Activated B cell treated with CpG ODN at 0.5 μM for 24 hours (primary cell): ENCODE measurements at regions not wholly inside any gene's neighbourhood (a gene's known extent, or its start where the extent isn't known, plus 50 kb on each side); places are given as distances from the start of the nearest gene placed in this dataset.

ENCODE experiments used
- ATAC-seq: fragments of 200-7000 bp; cut with Tn5 transposase; one replicate; pipeline ENCODE4 v1.10.0; 2021; ENCODE audit warnings: low read depth, mild to moderate bottlenecking, moderate library complexity
- CTCF ChIA-PET: fragments of 350-600 bp; sonication (Branson Sonifier 250); formaldehyde crosslinking; loops from one replicate; lab custom pipeline; 2021; ENCODE audit warnings: antibody characterized with exemption; lab: Charles Lee
- POLR2A ChIA-PET: fragments of 350-600 bp; sonication (Branson Sonifier 250); formaldehyde crosslinking; loops from one replicate; lab custom pipeline; 2021; ENCODE audit warnings: antibody characterized with exemption; lab: Charles Lee
- DNase-seq: peaks from one replicate; pipeline ENCODE4 v3.0.0; 2022
- H3K27ac Mint-ChIP-seq: one replicate; pipeline ENCODE4 v1.8.0; 2020; ENCODE audit warnings: mixed read lengths
- H3K27me3 Mint-ChIP-seq: one replicate; pipeline ENCODE4 v1.8.0; 2021; ENCODE audit warnings: mixed read lengths
- H3K36me3 Mint-ChIP-seq: one replicate; pipeline ENCODE4 v1.8.0; 2021; ENCODE audit warnings: low read depth, mixed read lengths
- H3K4me1 Mint-ChIP-seq: one replicate; pipeline ENCODE4 v1.8.0; 2021; ENCODE audit warnings: mixed read lengths
- H3K4me3 Mint-ChIP-seq: one replicate; pipeline ENCODE4 v1.8.0; 2020; ENCODE audit warnings: mild to moderate bottlenecking, mixed read lengths
- H3K9me3 Mint-ChIP-seq: one replicate; pipeline ENCODE4 v1.8.0; 2020; ENCODE audit warnings: mixed read lengths
- intact Hi-C: fragments of 100-400 bp; cut with micrococcal nuclease; formaldehyde crosslinking; loops from one replicate; pipeline ENCODE4 v1.15.1; 2024
- TF ChIP-seq, protein P1 (sequence below): fragments of 200-600 bp; IDR thresholded peaks from one replicate; pipeline ENCODE4 v1.8.0; 2022; ENCODE audit warnings: antibody characterized with exemption, mild to moderate bottlenecking

DNA sequence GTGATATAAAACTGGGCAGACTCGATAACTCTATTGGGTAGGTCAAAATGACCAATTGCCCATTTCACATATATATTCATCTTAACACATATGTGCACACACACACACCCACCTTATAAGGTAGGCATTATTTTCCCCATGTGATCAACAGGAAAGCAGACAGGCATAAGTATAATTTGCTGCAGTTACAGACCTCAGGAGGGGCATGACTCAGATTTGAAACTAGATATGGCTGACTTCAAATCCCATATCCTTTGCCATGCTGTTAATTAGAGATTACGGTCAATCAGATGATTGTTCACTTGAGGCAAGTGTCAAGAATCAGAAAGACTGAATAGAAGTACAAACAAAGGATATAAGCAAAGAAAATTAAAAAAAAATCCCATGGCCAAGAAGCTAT, 910.6 kb downstream of the NTRK3 start:
- H3K4me1 Mint-ChIP-seq: no peaks in the 10 kb centered on the region
- DNase-seq (no peak), ATAC-seq (no peak)
- TF ChIP-seq, protein P1, sequence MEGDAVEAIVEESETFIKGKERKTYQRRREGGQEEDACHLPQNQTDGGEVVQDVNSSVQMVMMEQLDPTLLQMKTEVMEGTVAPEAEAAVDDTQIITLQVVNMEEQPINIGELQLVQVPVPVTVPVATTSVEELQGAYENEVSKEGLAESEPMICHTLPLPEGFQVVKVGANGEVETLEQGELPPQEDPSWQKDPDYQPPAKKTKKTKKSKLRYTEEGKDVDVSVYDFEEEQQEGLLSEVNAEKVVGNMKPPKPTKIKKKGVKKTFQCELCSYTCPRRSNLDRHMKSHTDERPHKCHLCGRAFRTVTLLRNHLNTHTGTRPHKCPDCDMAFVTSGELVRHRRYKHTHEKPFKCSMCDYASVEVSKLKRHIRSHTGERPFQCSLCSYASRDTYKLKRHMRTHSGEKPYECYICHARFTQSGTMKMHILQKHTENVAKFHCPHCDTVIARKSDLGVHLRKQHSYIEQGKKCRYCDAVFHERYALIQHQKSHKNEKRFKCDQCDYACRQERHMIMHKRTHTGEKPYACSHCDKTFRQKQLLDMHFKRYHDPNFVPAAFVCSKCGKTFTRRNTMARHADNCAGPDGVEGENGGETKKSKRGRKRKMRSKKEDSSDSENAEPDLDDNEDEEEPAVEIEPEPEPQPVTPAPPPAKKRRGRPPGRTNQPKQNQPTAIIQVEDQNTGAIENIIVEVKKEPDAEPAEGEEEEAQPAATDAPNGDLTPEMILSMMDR: no peak
- H3K27me3 Mint-ChIP-seq: no peaks in the 10 kb centered on the region
- H3K27ac Mint-ChIP-seq: no peak overlapping the region
- H3K4me3 Mint-ChIP-seq: no peak overlapping the region
- intact Hi-C loops: no loop called here
- no peaks in the 10 kb centered on the region for H3K9me3 Mint-ChIP-seq
- ChIA-PET CTCF (no interaction called here), POLR2A (no interaction called here)
- no peaks in the 10 kb centered on the region for H3K36me3 Mint-ChIP-seq

DNA sequence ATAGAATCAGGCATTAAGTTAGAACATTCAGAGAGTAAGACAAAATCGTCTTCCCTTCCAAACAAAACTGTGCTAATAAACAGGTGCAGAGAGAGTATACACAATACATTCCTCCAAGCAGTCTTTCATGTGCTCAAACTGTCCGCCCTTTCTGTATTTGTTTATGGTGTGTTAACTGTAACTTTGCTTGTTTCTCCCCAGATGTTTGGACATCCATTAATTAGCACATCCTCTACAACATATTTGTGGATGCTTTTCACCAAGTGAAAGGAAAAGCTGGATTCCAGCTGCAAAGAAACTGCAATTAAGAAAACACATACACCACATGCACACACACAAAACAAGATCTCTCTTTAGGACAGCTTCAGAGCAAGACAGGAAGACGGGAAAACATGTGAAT, 912.6 kb downstream of the NTRK3 start:
- Mint-ChIP-seq H3K9me3 (no peaks in the 10 kb centered on the region), H3K27me3 (no peaks in the 10 kb centered on the region), H3K36me3 (no peaks in the 10 kb centered on the region), H3K27ac (no peak overlapping the region), H3K4me3 (no peak overlapping the region), H3K4me1 (no peaks in the 10 kb centered on the region)
- ChIA-PET POLR2A (no interaction called here), CTCF (no interaction called here)
- intact Hi-C loops: no loop called here
- ATAC-seq (no peak), DNase-seq (no peak)
- TF ChIP-seq, protein P1: no peak

DNA sequence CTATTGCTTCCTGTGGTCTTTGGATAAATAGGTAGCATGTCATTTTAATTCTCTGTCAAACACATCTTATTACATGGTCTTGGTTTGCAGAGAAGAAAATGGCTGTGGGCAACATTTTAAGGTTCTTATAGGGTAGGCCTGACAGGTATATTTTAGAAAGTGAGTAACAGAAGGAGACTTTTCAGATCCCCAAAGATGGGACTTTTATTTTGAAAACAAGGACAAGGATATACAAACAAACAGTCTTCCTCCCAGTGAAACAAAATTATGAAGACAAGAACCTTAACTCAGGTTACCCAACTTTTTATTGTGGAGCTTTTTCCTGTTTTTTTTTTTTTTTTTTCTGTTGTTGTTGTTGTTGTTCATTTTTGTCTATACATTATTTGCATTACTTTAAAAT, 916.2 kb downstream of the NTRK3 start:
- Mint-ChIP-seq H3K36me3 (no peaks in the 10 kb centered on the region), H3K4me3 (no peak overlapping the region), H3K27me3 (no peaks in the 10 kb centered on the region), H3K27ac (no peak overlapping the region), H3K4me1 (no peaks in the 10 kb centered on the region), H3K9me3 (no peaks in the 10 kb centered on the region)
- ATAC-seq: no peak
- intact Hi-C loops: no loop called here
- TF ChIP-seq, protein P1: no peak
- DNase-seq: no peak
- POLR2A ChIA-PET: no interaction called here
- CTCF ChIA-PET: no interaction called here

DNA sequence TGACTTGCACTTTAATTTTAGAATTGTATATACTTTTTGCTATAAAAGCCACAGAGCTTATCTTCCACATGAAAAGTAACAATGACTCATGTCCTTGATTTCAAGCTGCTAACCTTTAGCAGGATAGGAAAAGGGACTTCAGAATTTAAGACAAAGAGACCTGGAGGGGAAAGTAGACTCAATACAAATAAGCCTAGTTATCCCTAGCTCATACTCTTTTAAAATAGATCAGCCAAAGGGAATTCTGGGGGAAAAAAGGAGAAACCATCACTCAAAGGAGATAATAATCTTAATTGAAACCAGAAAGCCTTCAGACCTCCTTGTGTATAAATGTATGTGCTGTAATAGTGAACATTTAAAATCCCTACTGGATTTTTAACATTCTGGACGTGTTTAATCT, 930.3 kb downstream of the NTRK3 start:
- no peaks in the 10 kb centered on the region for H3K4me1 Mint-ChIP-seq
- ChIA-PET POLR2A (no interaction called here), CTCF (no interaction called here)
- intact Hi-C loops: no loop called here
- TF ChIP-seq, protein P1: no peak
- H3K27ac Mint-ChIP-seq: no peak overlapping the region
- H3K27me3 Mint-ChIP-seq: no peaks in the 10 kb centered on the region
- ATAC-seq (no peak), DNase-seq (no peak)
- no peaks in the 10 kb centered on the region for H3K36me3 Mint-ChIP-seq
- no peak overlapping the region for H3K4me3 Mint-ChIP-seq
- no peaks in the 10 kb centered on the region for H3K9me3 Mint-ChIP-seq

DNA sequence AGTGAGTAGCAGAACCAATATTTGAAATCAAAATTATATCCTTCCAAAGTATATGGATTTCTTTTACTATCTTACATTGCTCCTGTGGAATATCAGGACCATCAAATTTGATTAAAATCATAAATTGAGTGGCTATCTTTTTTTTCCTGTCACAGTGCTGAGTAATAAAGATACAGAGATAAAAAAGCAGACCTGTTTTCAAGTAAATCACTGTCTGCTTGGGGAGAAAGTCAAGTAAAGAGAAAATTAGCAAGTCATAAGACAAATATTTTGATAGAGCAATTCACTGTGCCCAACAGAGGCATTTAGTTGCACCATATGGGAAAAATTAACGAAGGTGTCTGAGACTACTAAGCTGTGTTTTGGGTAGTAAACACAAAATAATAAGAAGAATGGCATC, 933.7 kb downstream of the NTRK3 start:
- no peak overlapping the region for H3K27ac Mint-ChIP-seq

More for the DNA sequence above, 933.7 kb downstream of the NTRK3 start:
- POLR2A ChIA-PET: no interaction called here
- CTCF ChIA-PET: no interaction called here
- H3K27me3 Mint-ChIP-seq: no peaks in the 10 kb centered on the region
- TF ChIP-seq, protein P1: no peak
- H3K4me1 Mint-ChIP-seq: no peaks in the 10 kb centered on the region
- ATAC-seq (no peak), DNase-seq (no peak)
- no peaks in the 10 kb centered on the region for H3K9me3 Mint-ChIP-seq
- H3K4me3 Mint-ChIP-seq: no peak overlapping the region
- H3K36me3 Mint-ChIP-seq: no peaks in the 10 kb centered on the region
- intact Hi-C loops: no loop called here
